ENCODE measurements at regions not wholly inside any gene's neighbourhood (a gene's known extent, or its start where the extent isn't known, plus 50 kb on each side); places are given as distances from the start of the nearest gene placed in this dataset.

DNA sequence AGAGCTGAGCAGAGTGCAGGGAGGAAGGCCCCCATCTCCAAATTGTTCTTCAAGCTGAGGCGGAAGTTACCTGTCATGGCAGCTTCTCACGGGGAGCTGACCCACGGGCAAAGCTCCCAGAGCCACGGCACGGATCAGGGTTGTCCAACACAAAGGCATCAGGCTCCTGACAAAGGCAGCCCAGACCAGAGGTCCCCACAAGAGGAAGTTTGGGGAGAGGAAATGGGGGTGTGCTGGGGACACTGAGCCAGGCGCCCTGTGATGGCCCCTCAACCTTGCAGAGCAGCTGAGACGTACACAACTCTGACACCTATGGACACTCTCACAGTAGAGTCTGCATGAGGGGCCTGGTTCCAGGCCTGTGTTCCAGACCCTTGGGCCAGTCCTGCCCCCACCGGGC lies 95.6 kb downstream of the CTTN start:
- H3K4me1 Mint-ChIP-seq, result no peaks in the 10 kb centered on the region
- ATAC-seq, result no peak

More for the DNA sequence above, 95.6 kb downstream of the CTTN start:
- Histone ChIP-seq H3F3A (replicated peaks; ENCODE audit: low read depth) (no peaks in the 10 kb centered on the region), H3K9me2 (ENCODE audit: insufficient read depth) (no peaks in the 10 kb centered on the region), H2AFZ (no peak overlapping the region), H3K27me3 (ENCODE audit: insufficient read depth) (no peaks in the 10 kb centered on the region), H4K20me1 (replicated peaks; ENCODE audit: insufficient read depth) (no peaks in the 10 kb centered on the region), H3K79me2 (replicated peaks; ENCODE audit: insufficient read depth) (no peaks in the 10 kb centered on the region), H3K4me2 (no peak overlapping the region), H3K4me3 (no peak overlapping the region), H3K27ac (ENCODE audit: low read depth) (no peak overlapping the region), H3K4me1 (ENCODE audit: insufficient read depth) (no peaks in the 10 kb centered on the region), H3K36me3 (ENCODE audit: insufficient read depth) (no peaks in the 10 kb centered on the region)
- Mint-ChIP-seq H3K27me3 (ENCODE audit: insufficient read depth, low read depth, poor library complexity) (peaks cover 27% of the 10 kb centered on the region), H3K27ac (no peak overlapping the region), H3K9me3 (peaks cover 22% of the 10 kb centered on the region), H3K36me3 (ENCODE audit: low read depth) (peaks cover 52% of the 10 kb centered on the region), H3K4me3 (no peak overlapping the region)
- DNase-seq (ENCODE audit: low spot score), result no peak
- TF ChIP-seq, protein P1, sequence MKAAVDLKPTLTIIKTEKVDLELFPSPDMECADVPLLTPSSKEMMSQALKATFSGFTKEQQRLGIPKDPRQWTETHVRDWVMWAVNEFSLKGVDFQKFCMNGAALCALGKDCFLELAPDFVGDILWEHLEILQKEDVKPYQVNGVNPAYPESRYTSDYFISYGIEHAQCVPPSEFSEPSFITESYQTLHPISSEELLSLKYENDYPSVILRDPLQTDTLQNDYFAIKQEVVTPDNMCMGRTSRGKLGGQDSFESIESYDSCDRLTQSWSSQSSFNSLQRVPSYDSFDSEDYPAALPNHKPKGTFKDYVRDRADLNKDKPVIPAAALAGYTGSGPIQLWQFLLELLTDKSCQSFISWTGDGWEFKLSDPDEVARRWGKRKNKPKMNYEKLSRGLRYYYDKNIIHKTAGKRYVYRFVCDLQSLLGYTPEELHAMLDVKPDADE (IDR thresholded peaks at IDR 0.05), result no peak
- TF ChIP-seq, protein P2, sequence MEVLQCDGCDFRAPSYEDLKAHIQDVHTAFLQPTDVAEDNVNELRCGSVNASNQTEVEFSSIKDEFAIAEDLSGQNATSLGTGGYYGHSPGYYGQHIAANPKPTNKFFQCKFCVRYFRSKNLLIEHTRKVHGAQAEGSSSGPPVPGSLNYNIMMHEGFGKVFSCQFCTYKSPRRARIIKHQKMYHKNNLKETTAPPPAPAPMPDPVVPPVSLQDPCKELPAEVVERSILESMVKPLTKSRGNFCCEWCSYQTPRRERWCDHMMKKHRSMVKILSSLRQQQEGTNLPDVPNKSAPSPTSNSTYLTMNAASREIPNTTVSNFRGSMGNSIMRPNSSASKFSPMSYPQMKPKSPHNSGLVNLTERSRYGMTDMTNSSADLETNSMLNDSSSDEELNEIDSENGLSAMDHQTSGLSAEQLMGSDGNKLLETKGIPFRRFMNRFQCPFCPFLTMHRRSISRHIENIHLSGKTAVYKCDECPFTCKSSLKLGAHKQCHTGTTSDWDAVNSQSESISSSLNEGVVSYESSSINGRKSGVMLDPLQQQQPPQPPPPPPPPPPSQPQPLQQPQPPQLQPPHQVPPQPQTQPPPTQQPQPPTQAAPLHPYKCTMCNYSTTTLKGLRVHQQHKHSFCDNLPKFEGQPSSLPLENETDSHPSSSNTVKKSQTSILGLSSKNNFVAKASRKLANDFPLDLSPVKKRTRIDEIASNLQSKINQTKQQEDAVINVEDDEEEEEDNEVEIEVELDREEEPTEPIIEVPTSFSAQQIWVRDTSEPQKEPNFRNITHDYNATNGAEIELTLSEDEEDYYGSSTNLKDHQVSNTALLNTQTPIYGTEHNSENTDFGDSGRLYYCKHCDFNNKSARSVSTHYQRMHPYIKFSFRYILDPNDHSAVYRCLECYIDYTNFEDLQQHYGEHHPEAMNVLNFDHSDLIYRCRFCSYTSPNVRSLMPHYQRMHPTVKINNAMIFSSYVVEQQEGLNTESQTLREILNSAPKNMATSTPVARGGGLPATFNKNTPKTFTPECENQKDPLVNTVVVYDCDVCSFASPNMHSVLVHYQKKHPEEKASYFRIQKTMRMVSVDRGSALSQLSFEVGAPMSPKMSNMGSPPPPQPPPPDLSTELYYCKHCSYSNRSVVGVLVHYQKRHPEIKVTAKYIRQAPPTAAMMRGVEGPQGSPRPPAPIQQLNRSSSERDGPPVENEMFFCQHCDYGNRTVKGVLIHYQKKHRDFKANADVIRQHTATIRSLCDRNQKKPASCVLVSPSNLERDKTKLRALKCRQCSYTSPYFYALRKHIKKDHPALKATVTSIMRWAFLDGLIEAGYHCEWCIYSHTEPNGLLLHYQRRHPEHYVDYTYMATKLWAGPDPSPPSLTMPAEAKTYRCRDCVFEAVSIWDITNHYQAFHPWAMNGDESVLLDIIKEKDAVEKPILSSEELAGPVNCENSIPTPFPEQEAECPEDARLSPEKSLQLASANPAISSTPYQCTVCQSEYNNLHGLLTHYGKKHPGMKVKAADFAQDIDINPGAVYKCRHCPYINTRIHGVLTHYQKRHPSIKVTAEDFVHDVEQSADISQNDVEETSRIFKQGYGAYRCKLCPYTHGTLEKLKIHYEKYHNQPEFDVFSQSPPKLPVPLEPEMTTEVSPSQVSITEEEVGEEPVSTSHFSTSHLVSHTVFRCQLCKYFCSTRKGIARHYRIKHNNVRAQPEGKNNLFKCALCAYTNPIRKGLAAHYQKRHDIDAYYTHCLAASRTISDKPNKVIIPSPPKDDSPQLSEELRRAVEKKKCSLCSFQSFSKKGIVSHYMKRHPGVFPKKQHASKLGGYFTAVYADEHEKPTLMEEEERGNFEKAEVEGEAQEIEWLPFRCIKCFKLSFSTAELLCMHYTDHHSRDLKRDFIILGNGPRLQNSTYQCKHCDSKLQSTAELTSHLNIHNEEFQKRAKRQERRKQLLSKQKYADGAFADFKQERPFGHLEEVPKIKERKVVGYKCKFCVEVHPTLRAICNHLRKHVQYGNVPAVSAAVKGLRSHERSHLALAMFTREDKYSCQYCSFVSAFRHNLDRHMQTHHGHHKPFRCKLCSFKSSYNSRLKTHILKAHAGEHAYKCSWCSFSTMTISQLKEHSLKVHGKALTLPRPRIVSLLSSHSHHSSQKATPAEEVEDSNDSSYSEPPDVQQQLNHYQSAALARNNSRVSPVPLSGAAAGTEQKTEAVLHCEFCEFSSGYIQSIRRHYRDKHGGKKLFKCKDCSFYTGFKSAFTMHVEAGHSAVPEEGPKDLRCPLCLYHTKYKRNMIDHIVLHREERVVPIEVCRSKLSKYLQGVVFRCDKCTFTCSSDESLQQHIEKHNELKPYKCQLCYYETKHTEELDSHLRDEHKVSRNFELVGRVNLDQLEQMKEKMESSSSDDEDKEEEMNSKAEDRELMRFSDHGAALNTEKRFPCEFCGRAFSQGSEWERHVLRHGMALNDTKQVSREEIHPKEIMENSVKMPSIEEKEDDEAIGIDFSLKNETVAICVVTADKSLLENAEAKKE (CRISPR knock-in tag; IDR thresholded peaks at IDR 0.05), result no peak
- TF ChIP-seq, protein P3, sequence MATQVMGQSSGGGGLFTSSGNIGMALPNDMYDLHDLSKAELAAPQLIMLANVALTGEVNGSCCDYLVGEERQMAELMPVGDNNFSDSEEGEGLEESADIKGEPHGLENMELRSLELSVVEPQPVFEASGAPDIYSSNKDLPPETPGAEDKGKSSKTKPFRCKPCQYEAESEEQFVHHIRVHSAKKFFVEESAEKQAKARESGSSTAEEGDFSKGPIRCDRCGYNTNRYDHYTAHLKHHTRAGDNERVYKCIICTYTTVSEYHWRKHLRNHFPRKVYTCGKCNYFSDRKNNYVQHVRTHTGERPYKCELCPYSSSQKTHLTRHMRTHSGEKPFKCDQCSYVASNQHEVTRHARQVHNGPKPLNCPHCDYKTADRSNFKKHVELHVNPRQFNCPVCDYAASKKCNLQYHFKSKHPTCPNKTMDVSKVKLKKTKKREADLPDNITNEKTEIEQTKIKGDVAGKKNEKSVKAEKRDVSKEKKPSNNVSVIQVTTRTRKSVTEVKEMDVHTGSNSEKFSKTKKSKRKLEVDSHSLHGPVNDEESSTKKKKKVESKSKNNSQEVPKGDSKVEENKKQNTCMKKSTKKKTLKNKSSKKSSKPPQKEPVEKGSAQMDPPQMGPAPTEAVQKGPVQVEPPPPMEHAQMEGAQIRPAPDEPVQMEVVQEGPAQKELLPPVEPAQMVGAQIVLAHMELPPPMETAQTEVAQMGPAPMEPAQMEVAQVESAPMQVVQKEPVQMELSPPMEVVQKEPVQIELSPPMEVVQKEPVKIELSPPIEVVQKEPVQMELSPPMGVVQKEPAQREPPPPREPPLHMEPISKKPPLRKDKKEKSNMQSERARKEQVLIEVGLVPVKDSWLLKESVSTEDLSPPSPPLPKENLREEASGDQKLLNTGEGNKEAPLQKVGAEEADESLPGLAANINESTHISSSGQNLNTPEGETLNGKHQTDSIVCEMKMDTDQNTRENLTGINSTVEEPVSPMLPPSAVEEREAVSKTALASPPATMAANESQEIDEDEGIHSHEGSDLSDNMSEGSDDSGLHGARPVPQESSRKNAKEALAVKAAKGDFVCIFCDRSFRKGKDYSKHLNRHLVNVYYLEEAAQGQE (IDR thresholded peaks at IDR 0.05; ENCODE audit: unreplicated experiment), result no peak
- TF ChIP-seq ZNF114 (CRISPR knock-in tag; IDR thresholded peaks at IDR 0.05), result no peak
- no peak for TF ChIP-seq CREB1 (CRISPR knock-in tag; IDR thresholded peaks at IDR 0.05; ENCODE audit: low read depth)
- TF ChIP-seq EZH2 (IDR thresholded peaks at IDR 0.05; ENCODE audit: low read depth, unreplicated experiment), result no peak
- TF ChIP-seq POLR2AphosphoS5 (IDR thresholded peaks at IDR 0.05; ENCODE audit: low read depth), result no peak
- TF ChIP-seq JUNB (IDR thresholded peaks at IDR 0.05; ENCODE audit: unreplicated experiment), result no peak
- no peak for TF ChIP-seq NANOG (IDR thresholded peaks at IDR 0.05; ENCODE audit: borderline replicate concordance)
- TF ChIP-seq, protein P4, sequence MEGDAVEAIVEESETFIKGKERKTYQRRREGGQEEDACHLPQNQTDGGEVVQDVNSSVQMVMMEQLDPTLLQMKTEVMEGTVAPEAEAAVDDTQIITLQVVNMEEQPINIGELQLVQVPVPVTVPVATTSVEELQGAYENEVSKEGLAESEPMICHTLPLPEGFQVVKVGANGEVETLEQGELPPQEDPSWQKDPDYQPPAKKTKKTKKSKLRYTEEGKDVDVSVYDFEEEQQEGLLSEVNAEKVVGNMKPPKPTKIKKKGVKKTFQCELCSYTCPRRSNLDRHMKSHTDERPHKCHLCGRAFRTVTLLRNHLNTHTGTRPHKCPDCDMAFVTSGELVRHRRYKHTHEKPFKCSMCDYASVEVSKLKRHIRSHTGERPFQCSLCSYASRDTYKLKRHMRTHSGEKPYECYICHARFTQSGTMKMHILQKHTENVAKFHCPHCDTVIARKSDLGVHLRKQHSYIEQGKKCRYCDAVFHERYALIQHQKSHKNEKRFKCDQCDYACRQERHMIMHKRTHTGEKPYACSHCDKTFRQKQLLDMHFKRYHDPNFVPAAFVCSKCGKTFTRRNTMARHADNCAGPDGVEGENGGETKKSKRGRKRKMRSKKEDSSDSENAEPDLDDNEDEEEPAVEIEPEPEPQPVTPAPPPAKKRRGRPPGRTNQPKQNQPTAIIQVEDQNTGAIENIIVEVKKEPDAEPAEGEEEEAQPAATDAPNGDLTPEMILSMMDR (conservative IDR thresholded peaks at IDR 0.05; ENCODE audit: low read depth in 2 of 2), result no peak
- TF ChIP-seq ZNF331 (CRISPR knock-in tag; IDR thresholded peaks at IDR 0.05; ENCODE audit: low read depth), result no peak
- TF ChIP-seq STAT1 (IDR thresholded peaks at IDR 0.05; ENCODE audit: unreplicated experiment), result no peak
- TF ChIP-seq EZH2phosphoT487 (IDR thresholded peaks at IDR 0.05; ENCODE audit: unreplicated experiment), result no peak

Data from GM23338 (cell line).